SK-N-SH (cell line): ENCODE measurements at regions not wholly inside any gene's neighbourhood (a gene's known extent, or its start where the extent isn't known, plus 50 kb on each side); places are given as distances from the start of the nearest gene placed in this dataset.

Experiments
- CTCF ChIA-PET: fragments of 300-600, 350-600 bp; formaldehyde crosslinking; extraction: SDS; loops from one replicate; lab custom pipeline; 2021; lab: Yijun Ruan, JAX
- POLR2A ChIA-PET: fragments of 350-600 bp; sonication (Branson Sonifier 250); formaldehyde crosslinking; extraction: SDS; loops from one replicate; lab custom pipeline; 2020; ENCODE audit warnings: antibody characterized with exemption, inconsistent platforms; lab: Yijun Ruan, JAX
- DNase-seq: peaks from one replicate; pipeline ENCODE4 v3.0.0; 2012
- H2AFZ ChIP-seq: fragments of 200-600 bp; sonication (generic); 2 replicates; pipeline ENCODE4 v1.8.1; 2016; ENCODE audit warnings: antibody characterized with exemption, mild to moderate bottlenecking, low read depth
- H3F3A ChIP-seq: fragments of 200-600 bp; sonication (generic); replicated peaks from 2 replicates; pipeline ENCODE3; 2016; ENCODE audit warnings: antibody characterized with exemption, mild to moderate bottlenecking; ENCODE audit not compliant: insufficient read depth
- H3K27ac ChIP-seq, 2 experiments: fragments of 200-500 bp in 1 of 2; fragments of 200-600 bp in 1 of 2; sonication (Bioruptor generic) in 1 of 2; sonication (generic), shearing (Covaris generic) in 1 of 2; 2 replicates each; pipeline versions ENCODE4 v1.5.1 to v1.6.1; 2014 to 2016; ENCODE audit warnings: low read depth in 2 of 2, inconsistent platforms in 1 of 2, low read length in 1 of 2, mild to moderate bottlenecking in 1 of 2, mixed read lengths in 1 of 2
- H3K27me3 ChIP-seq: fragments of 200-600 bp; sonication (generic), shearing (Covaris generic); 2 replicates; pipeline ENCODE4 v1.6.1; 2016; ENCODE audit warnings: mixed run types; ENCODE audit not compliant: insufficient read depth
- H3K36me3 ChIP-seq, 2 experiments: fragments of 200-500 bp in 1 of 2; fragments of 200-600 bp in 1 of 2; sonication (Bioruptor generic) in 1 of 2; sonication (generic) in 1 of 2; replicated peaks in 1 of 2; 2 replicates each; pipeline versions ENCODE3 to v1.5.1; 2014 to 2016; ENCODE audit warnings: low read length in 1 of 2, mild to moderate bottlenecking in 1 of 2; ENCODE audit not compliant: insufficient read depth in 2 of 2, control insufficient read depth in 1 of 2
- H3K4me1 ChIP-seq, 2 experiments: fragments of 200-500 bp in 1 of 2; fragments of 200-600 bp in 1 of 2; sonication (Bioruptor generic) in 1 of 2; sonication (generic), shearing (Covaris generic) in 1 of 2; 2 replicates each; pipeline versions ENCODE4 v1.5.1 to v1.6.1; 2014 to 2016; ENCODE audit warnings: low read depth in 1 of 2, low read length in 1 of 2, mixed run types in 1 of 2; ENCODE audit not compliant: insufficient read depth in 2 of 2, control insufficient read depth in 1 of 2
- H3K4me2 ChIP-seq: fragments of 200-600 bp; sonication (generic), shearing (Covaris generic); 2 replicates; pipeline ENCODE4 v1.6.1; 2017; ENCODE audit warnings: mixed run types
- H3K4me3 ChIP-seq, 2 experiments: fragments of 200-500 bp in 1 of 2; fragments of 200-600 bp in 1 of 2; sonication (Bioruptor generic) in 1 of 2; sonication (generic), shearing (Covaris generic) in 1 of 2; 2 replicates each; pipeline versions ENCODE4 v1.5.1 to v1.8.1; 2014 to 2016; ENCODE audit warnings: low read depth in 2 of 2, inconsistent platforms in 1 of 2, low read length in 1 of 2, mild to moderate bottlenecking in 1 of 2, mixed read lengths in 1 of 2, moderate library complexity in 1 of 2
- H3K79me2 ChIP-seq: fragments of 200-600 bp; sonication (generic); 2 replicates; pipeline ENCODE4 v1.8.1; 2017; ENCODE audit warnings: mild to moderate bottlenecking; ENCODE audit not compliant: insufficient read depth
- H3K9ac ChIP-seq: fragments of 200-600 bp; sonication (generic); 2 replicates; pipeline ENCODE4 v1.6.1; 2017; ENCODE audit warnings: mixed run types
- H3K9me2 ChIP-seq: fragments of 200-600 bp; sonication (generic); 2 replicates; pipeline ENCODE4 v1.6.1; 2017; ENCODE audit warnings: mixed run types
- H3K9me3 ChIP-seq: fragments of 200-600 bp; sonication (generic); 2 replicates; pipeline ENCODE4 v1.6.1; 2017; ENCODE audit warnings: mixed run types, mild to moderate bottlenecking, moderate library complexity
- H4K20me1 ChIP-seq: fragments of 200-600 bp; sonication (generic); 2 replicates; pipeline ENCODE4 v1.6.1; 2017; ENCODE audit warnings: mild to moderate bottlenecking, mixed run types; ENCODE audit not compliant: insufficient read depth
- CHD2 ChIP-seq: fragments of 150-350 bp; IDR thresholded peaks from 2 replicates; pipeline ENCODE4 v1.6.1; 2018; ENCODE audit warnings: low read length; ENCODE audit not compliant: partially characterized antibody
- ELF1 ChIP-seq: IDR thresholded peaks from 2 replicates; pipeline ENCODE4 v1.4.0; 2012
- EP300 ChIP-seq, 2 experiments: IDR thresholded peaks; 2 replicates each; pipeline versions ENCODE4 v1.4.0 to v1.6.1; 2012; ENCODE audit warnings: borderline replicate concordance in 1 of 2, low read depth in 1 of 2, low read length in 1 of 2
- FOSL2 ChIP-seq: IDR thresholded peaks from 2 replicates; pipeline ENCODE4 v1.4.0; 2012; ENCODE audit warnings: low read depth, mild to moderate bottlenecking, moderate library complexity, borderline replicate concordance
- FOXM1 ChIP-seq: IDR thresholded peaks from 2 replicates; pipeline ENCODE4 v1.4.0; 2012; ENCODE audit warnings: low read depth, mild to moderate bottlenecking
- GABPA ChIP-seq: IDR thresholded peaks from 2 replicates; pipeline ENCODE4 v1.4.0; 2012; ENCODE audit warnings: low read depth, mild to moderate bottlenecking
- JUND ChIP-seq: IDR thresholded peaks from 2 replicates; pipeline ENCODE4 v1.4.0; 2012
- NFIC ChIP-seq: IDR thresholded peaks from 2 replicates; pipeline ENCODE4 v1.4.0; 2012; ENCODE audit warnings: borderline replicate concordance
- POLR2AphosphoS5 ChIP-seq: IDR thresholded peaks from 2 replicates; pipeline ENCODE4 v1.6.1; 2012; ENCODE audit warnings: low read depth, low read length
- RAD21 ChIP-seq: IDR thresholded peaks from 2 replicates; pipeline ENCODE4 v1.6.1; 2012; ENCODE audit warnings: mild to moderate bottlenecking, low read length
- RCOR1 ChIP-seq: fragments of 150-350 bp; IDR thresholded peaks from 2 replicates; pipeline ENCODE4 v1.6.1; 2017; ENCODE audit warnings: antibody characterized with exemption, low read length
- RFX5 ChIP-seq: IDR thresholded peaks from 2 replicates; pipeline ENCODE4 v1.6.1; 2012; ENCODE audit warnings: mild to moderate bottlenecking, improper control_type of control experiment, low read length
- RXRA ChIP-seq: IDR thresholded peaks from 2 replicates; pipeline ENCODE4 v1.4.0; 2012; ENCODE audit warnings: low read depth, mild to moderate bottlenecking, borderline replicate concordance
- SIN3A ChIP-seq: IDR thresholded peaks from 2 replicates; pipeline ENCODE4 v1.6.1; 2012; ENCODE audit warnings: low read depth, mild to moderate bottlenecking, low read length, moderate library complexity, borderline replicate concordance
- SMC3 ChIP-seq: IDR thresholded peaks from 2 replicates; pipeline ENCODE4 v1.6.1; 2012; ENCODE audit warnings: low read depth, low read length, improper control_type of control experiment
- TCF12 ChIP-seq: IDR thresholded peaks from 2 replicates; pipeline ENCODE4 v1.4.0; 2012
- YY1 ChIP-seq: IDR thresholded peaks from 2 replicates; pipeline ENCODE4 v1.4.0; 2012; ENCODE audit warnings: low read depth, mild to moderate bottlenecking
- WGBS: methylation state at CpG from one replicate; pipeline ENCODE4 v1.1.6; 2017; ENCODE audit warnings: low lambda C conversion rate; 5-methylcytosine and 5-hydroxymethylcytosine counted together
- TF ChIP-seq, protein P1 (sequence below): IDR thresholded peaks from 2 replicates; pipeline ENCODE4; 2012
- TF ChIP-seq, protein P2 (sequence below): fragments of 200-600 bp; sonication (generic); IDR thresholded peaks from 2 replicates; pipeline ENCODE4 v1.6.1; 2017; ENCODE audit warnings: antibody characterized with exemption, mild to moderate bottlenecking, moderate library complexity
- TF ChIP-seq, protein P3 (sequence below): fragments of 150-350 bp; IDR thresholded peaks from 2 replicates; pipeline ENCODE4 v1.6.1; 2017; ENCODE audit warnings: antibody characterized with exemption, low read length, low read depth, borderline replicate concordance
- TF ChIP-seq, protein P4 (sequence below): IDR thresholded peaks from 2 replicates; pipeline ENCODE4 v1.6.1; 2012; ENCODE audit warnings: mild to moderate bottlenecking, low read depth, low read length, moderate library complexity
- TF ChIP-seq, protein P5 (sequence below): IDR thresholded peaks from 2 replicates; pipeline ENCODE4 v1.4.0; 2012; ENCODE audit warnings: low read depth, borderline replicate concordance

- Histone ChIP-seq H2AFZ (no peak overlapping the region), H3K4me1 (no peaks in the 10 kb centered on the region), H3K9ac (no peak overlapping the region), H3K79me2 (no peaks in the 10 kb centered on the region), H3K9me3 (no peaks in the 10 kb centered on the region), H3K27ac (no peak overlapping the region)
- CTCF ChIA-PET: no interaction called here
- POLR2A ChIA-PET: no interaction called here
- WGBS: 16% methylated on average over 5 of the region's 5 CpGs
- TF ChIP-seq SMC3: no peak
- TF ChIP-seq FOXM1: no peak
- TF ChIP-seq GABPA: no peak
- TF ChIP-seq TCF12: no peak
- TF ChIP-seq RCOR1: no peak
- TF ChIP-seq, protein P1, sequence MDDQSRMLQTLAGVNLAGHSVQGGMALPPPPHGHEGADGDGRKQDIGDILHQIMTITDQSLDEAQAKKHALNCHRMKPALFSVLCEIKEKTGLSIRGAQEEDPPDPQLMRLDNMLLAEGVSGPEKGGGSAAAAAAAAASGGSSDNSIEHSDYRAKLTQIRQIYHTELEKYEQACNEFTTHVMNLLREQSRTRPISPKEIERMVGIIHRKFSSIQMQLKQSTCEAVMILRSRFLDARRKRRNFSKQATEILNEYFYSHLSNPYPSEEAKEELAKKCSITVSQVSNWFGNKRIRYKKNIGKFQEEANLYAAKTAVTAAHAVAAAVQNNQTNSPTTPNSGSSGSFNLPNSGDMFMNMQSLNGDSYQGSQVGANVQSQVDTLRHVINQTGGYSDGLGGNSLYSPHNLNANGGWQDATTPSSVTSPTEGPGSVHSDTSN: no peak
- TF ChIP-seq POLR2AphosphoS5: no peak
- no peak for TF ChIP-seq NFIC
- TF ChIP-seq, protein P2, sequence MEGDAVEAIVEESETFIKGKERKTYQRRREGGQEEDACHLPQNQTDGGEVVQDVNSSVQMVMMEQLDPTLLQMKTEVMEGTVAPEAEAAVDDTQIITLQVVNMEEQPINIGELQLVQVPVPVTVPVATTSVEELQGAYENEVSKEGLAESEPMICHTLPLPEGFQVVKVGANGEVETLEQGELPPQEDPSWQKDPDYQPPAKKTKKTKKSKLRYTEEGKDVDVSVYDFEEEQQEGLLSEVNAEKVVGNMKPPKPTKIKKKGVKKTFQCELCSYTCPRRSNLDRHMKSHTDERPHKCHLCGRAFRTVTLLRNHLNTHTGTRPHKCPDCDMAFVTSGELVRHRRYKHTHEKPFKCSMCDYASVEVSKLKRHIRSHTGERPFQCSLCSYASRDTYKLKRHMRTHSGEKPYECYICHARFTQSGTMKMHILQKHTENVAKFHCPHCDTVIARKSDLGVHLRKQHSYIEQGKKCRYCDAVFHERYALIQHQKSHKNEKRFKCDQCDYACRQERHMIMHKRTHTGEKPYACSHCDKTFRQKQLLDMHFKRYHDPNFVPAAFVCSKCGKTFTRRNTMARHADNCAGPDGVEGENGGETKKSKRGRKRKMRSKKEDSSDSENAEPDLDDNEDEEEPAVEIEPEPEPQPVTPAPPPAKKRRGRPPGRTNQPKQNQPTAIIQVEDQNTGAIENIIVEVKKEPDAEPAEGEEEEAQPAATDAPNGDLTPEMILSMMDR: no peak
- TF ChIP-seq RXRA: no peak
- TF ChIP-seq, all 33 proteins: peak for 0
- Histone ChIP-seq H3K4me2 (no peak overlapping the region), H3K36me3 (no peaks in the 10 kb centered on the region), H3K9me2 (no peaks in the 10 kb centered on the region), H3F3A (no peaks in the 10 kb centered on the region), H3K4me3 (no peak overlapping the region), H4K20me1 (no peaks in the 10 kb centered on the region), H3K27me3 (no peaks in the 10 kb centered on the region)
- no peak for DNase-seq
These were observed 417.2 kb upstream of the C16orf82 start for GRCh38 chr16:26649381-26650045.

- H3K9me3 ChIP-seq: peaks cover 9% of the 10 kb centered on the region; the same call in 1 of the 2 replicates
- no peak overlapping the region for H3K4me2 ChIP-seq
- WGBS: 3% methylated on average over 2 of the region's 2 CpGs
- H3K36me3 ChIP-seq: no peaks in the 10 kb centered on the region
- H3K4me3 ChIP-seq: no peak overlapping the region
- 0 out of 2 replicates have a peak, but pooled peaks cover 5% of the 10 kb centered on the region for H3K9me2 ChIP-seq
- H4K20me1 ChIP-seq: no peaks in the 10 kb centered on the region
- no peaks in the 10 kb centered on the region for H3F3A ChIP-seq
- no peak overlapping the region for H3K27ac ChIP-seq
- no peaks in the 10 kb centered on the region for H3K4me1 ChIP-seq
- H3K9ac ChIP-seq: no peak overlapping the region
- no peak for DNase-seq
- no peaks in the 10 kb centered on the region for H3K79me2 ChIP-seq
- CTCF ChIA-PET: no interaction called here
- no peaks in the 10 kb centered on the region for H3K27me3 ChIP-seq
- POLR2A ChIA-PET: no interaction called here
- no peak overlapping the region for H2AFZ ChIP-seq
- TF ChIP-seq ELF1 (no peak), EP300 (IDR thresholded peaks at IDR 0.05; ENCODE audit: borderline replicate concordance in 1 of 2, low read depth in 1 of 2, low read length in 1 of 2) (no peak), GABPA (no peak), CHD2 (no peak), YY1 (no peak), JUND (no peak), RFX5 (no peak), RCOR1 (no peak), TCF12 (no peak), SIN3A (no peak), RAD21 (no peak), FOSL2 (no peak), NFIC (no peak)
- TF ChIP-seq, protein P3, sequence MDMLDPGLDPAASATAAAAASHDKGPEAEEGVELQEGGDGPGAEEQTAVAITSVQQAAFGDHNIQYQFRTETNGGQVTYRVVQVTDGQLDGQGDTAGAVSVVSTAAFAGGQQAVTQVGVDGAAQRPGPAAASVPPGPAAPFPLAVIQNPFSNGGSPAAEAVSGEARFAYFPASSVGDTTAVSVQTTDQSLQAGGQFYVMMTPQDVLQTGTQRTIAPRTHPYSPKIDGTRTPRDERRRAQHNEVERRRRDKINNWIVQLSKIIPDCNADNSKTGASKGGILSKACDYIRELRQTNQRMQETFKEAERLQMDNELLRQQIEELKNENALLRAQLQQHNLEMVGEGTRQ: no peak
- TF ChIP-seq, protein P4, sequence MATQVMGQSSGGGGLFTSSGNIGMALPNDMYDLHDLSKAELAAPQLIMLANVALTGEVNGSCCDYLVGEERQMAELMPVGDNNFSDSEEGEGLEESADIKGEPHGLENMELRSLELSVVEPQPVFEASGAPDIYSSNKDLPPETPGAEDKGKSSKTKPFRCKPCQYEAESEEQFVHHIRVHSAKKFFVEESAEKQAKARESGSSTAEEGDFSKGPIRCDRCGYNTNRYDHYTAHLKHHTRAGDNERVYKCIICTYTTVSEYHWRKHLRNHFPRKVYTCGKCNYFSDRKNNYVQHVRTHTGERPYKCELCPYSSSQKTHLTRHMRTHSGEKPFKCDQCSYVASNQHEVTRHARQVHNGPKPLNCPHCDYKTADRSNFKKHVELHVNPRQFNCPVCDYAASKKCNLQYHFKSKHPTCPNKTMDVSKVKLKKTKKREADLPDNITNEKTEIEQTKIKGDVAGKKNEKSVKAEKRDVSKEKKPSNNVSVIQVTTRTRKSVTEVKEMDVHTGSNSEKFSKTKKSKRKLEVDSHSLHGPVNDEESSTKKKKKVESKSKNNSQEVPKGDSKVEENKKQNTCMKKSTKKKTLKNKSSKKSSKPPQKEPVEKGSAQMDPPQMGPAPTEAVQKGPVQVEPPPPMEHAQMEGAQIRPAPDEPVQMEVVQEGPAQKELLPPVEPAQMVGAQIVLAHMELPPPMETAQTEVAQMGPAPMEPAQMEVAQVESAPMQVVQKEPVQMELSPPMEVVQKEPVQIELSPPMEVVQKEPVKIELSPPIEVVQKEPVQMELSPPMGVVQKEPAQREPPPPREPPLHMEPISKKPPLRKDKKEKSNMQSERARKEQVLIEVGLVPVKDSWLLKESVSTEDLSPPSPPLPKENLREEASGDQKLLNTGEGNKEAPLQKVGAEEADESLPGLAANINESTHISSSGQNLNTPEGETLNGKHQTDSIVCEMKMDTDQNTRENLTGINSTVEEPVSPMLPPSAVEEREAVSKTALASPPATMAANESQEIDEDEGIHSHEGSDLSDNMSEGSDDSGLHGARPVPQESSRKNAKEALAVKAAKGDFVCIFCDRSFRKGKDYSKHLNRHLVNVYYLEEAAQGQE: no peak
- TF ChIP-seq, protein P5, sequence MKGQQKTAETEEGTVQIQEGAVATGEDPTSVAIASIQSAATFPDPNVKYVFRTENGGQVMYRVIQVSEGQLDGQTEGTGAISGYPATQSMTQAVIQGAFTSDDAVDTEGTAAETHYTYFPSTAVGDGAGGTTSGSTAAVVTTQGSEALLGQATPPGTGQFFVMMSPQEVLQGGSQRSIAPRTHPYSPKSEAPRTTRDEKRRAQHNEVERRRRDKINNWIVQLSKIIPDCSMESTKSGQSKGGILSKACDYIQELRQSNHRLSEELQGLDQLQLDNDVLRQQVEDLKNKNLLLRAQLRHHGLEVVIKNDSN: no peak
These were observed 415.3 kb upstream of the C16orf82 start for GRCh38 chr16:26651464-26651863.
